PC-3 (cell line): ENCODE measurements at regions not wholly inside any gene's neighbourhood (a gene's known extent, or its start where the extent isn't known, plus 50 kb on each side); places are given as distances from the start of the nearest gene placed in this dataset.
"Not testable (repeated sequence)": the region's sequence is repeated elsewhere in the genome, so short reads cannot be mapped to it uniquely, and the experiment has no call there.

Experiments used
- ATAC-seq: fragments of 200-7000 bp; cut with Tn5 transposase; 2 replicates; pipeline ENCODE4 v1.9.1; 2020; ENCODE audit warnings: mild to moderate bottlenecking, moderate library complexity
- BruUV-seq: library from RNA; stranded (reverse); fragments of 400-500 nt; replicated peaks from 2 replicates; lab custom pipeline; 2021; lab: Mats Ljungman, UMichigan
- CTCF ChIA-PET: fragments of 300-600 bp; sonication (Branson Sonifier 250); formaldehyde crosslinking; loops from one replicate; lab custom pipeline; 2022; ENCODE audit warnings: antibody characterized with exemption; lab: Charles Lee
- POLR2A ChIA-PET: fragments of 300-600 bp; sonication (Branson Sonifier 250); formaldehyde crosslinking; loops from one replicate; lab custom pipeline; 2022; ENCODE audit warnings: antibody characterized with exemption; ENCODE audit not compliant: unreplicated experiment; lab: Charles Lee
- DNase-seq: peaks from one replicate; pipeline ENCODE4 v3.0.0-alpha.2; 2015
- H2AFZ ChIP-seq: fragments of 300-600 bp; sonication (generic); 2 replicates; pipeline ENCODE4 v1.6.0; 2016; ENCODE audit warnings: antibody characterized with exemption, low read length
- H3F3A ChIP-seq: fragments of 300-600 bp; sonication (generic); one replicate; pipeline ENCODE4 v1.6.0; 2017; ENCODE audit warnings: antibody characterized with exemption, low read length, control low read depth, mild to moderate bottlenecking; ENCODE audit not compliant: unreplicated experiment
- H3K27ac ChIP-seq: fragments of 300-600 bp; sonication (generic); 2 replicates; pipeline ENCODE4 v1.5.1; 2016; ENCODE audit warnings: mild to moderate bottlenecking, low read length
- H3K27me3 ChIP-seq: fragments of 300-600 bp; sonication (generic); 2 replicates; pipeline ENCODE4 v1.6.1; 2016; ENCODE audit warnings: low read length, mixed read lengths
- H3K36me3 ChIP-seq: fragments of 300-600 bp; sonication (generic); 2 replicates; pipeline ENCODE4 v1.6.1; 2016; ENCODE audit warnings: low read depth, mixed run types, low read length, mixed read lengths
- H3K4me1 ChIP-seq: fragments of 300-600 bp; sonication (generic); 2 replicates; pipeline ENCODE4 v1.5.1; 2016; ENCODE audit warnings: low read length; ENCODE audit not compliant: insufficient read depth
- H3K4me2 ChIP-seq: fragments of 300-600 bp; sonication (generic); 2 replicates; pipeline ENCODE4 v1.6.0; 2016; ENCODE audit warnings: low read length
- H3K4me3 ChIP-seq: fragments of 300-600 bp; sonication (generic); 2 replicates; pipeline ENCODE4 v1.5.1; 2016; ENCODE audit warnings: mild to moderate bottlenecking, low read length, mixed read lengths
- H3K79me2 ChIP-seq: fragments of 300-600 bp; sonication (generic); 2 replicates; pipeline ENCODE4 v1.6.1; 2017; ENCODE audit warnings: low read length, mixed read lengths
- H3K9ac ChIP-seq: fragments of 300-600 bp; sonication (generic); 2 replicates; pipeline ENCODE4 v1.6.0; 2016; ENCODE audit warnings: mild to moderate bottlenecking, low read length
- H3K9me2 ChIP-seq: fragments of 300-600 bp; sonication (generic); replicated peaks from 2 replicates; pipeline ENCODE4 v1.6.1; 2016; ENCODE audit warnings: mixed run types, low read length, mixed read lengths
- H3K9me3 ChIP-seq: fragments of 300-600 bp; sonication (generic); 2 replicates; pipeline ENCODE4 v1.6.1; 2016; ENCODE audit warnings: low read length, mixed read lengths
- H4K20me1 ChIP-seq: fragments of 300-600 bp; sonication (generic); 2 replicates; pipeline ENCODE4 v1.6.1; 2016; ENCODE audit warnings: low read length, mixed read lengths
- EZH2 ChIP-seq: fragments of 300-600 bp; sonication (generic); IDR thresholded peaks from one replicate; pipeline ENCODE4 v1.6.1; 2017; ENCODE audit warnings: antibody characterized with exemption, mild to moderate bottlenecking, low read length; ENCODE audit not compliant: unreplicated experiment
- EZH2phosphoT487 ChIP-seq: fragments of 300-600 bp; sonication (generic); IDR thresholded peaks from 2 replicates; pipeline ENCODE4 v1.6.1; 2018; ENCODE audit warnings: mild to moderate bottlenecking, antibody characterized with exemption, low read length, borderline replicate concordance
- intact Hi-C: fragments of 100-400 bp; cut with micrococcal nuclease; formaldehyde crosslinking; loops from 2 replicates; pipeline ENCODE4 v1.9.0; 2023
- TF ChIP-seq, protein P1 (sequence below): fragments of 300-600 bp; sonication (generic); conservative IDR thresholded peaks from 2 replicates; pipeline ENCODE4 v1.5.1; 2017; ENCODE audit warnings: antibody characterized with exemption, low read depth, mild to moderate bottlenecking, low read length

DNA sequence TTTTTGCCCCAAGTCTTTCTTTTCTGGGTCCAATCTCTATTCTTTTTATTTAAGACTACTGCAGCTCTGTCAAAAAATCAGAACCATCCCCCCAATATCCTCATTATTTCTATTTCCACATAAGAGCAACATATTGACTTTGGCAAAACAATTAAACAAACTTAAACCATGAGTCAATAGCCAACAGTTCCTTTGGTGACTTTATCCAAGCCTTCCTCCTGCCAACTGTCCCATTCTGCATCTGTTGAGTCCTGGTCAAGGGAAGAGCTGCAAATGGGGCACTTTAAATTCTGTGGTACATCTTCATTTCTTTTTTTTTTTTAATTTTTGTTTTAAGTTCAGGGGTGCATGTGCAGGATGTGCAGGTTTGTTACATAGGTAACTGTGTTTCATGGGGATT is 1875.0 kb upstream of the PCDH7 start:
- no peaks in the 10 kb centered on the region for H3K4me1 ChIP-seq
- no peak overlapping the region for H2AFZ ChIP-seq
- intact Hi-C loops: no loop called here
- H3K27ac ChIP-seq: no peak overlapping the region
- H3K4me3 ChIP-seq: no peak overlapping the region
- TF ChIP-seq, protein P1, sequence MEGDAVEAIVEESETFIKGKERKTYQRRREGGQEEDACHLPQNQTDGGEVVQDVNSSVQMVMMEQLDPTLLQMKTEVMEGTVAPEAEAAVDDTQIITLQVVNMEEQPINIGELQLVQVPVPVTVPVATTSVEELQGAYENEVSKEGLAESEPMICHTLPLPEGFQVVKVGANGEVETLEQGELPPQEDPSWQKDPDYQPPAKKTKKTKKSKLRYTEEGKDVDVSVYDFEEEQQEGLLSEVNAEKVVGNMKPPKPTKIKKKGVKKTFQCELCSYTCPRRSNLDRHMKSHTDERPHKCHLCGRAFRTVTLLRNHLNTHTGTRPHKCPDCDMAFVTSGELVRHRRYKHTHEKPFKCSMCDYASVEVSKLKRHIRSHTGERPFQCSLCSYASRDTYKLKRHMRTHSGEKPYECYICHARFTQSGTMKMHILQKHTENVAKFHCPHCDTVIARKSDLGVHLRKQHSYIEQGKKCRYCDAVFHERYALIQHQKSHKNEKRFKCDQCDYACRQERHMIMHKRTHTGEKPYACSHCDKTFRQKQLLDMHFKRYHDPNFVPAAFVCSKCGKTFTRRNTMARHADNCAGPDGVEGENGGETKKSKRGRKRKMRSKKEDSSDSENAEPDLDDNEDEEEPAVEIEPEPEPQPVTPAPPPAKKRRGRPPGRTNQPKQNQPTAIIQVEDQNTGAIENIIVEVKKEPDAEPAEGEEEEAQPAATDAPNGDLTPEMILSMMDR: no peak
- no peaks in the 10 kb centered on the region for H4K20me1 ChIP-seq
- no peak overlapping the region for H3K9ac ChIP-seq
- H3F3A ChIP-seq: no peaks in the 10 kb centered on the region
- H3K4me2 ChIP-seq: no peak overlapping the region
- no peaks in the 10 kb centered on the region for H3K9me2 ChIP-seq
- no peaks in the 10 kb centered on the region for H3K36me3 ChIP-seq
- ATAC-seq: peak; percentile 53
- DNase-seq: peak; percentile 36
- ChIA-PET CTCF (interaction anchor here (0.6 kb wide), 1 partner anchor 620 kb away, joined by 4 read pairs; no protein-coding TSS in a partner anchor), POLR2A (no interaction called here)
- no peaks in the 10 kb centered on the region for H3K79me2 ChIP-seq
- no peaks in the 10 kb centered on the region for H3K9me3 ChIP-seq
- H3K27me3 ChIP-seq: no peaks in the 10 kb centered on the region
- no TSS peak for BruUV-seq

DNA sequence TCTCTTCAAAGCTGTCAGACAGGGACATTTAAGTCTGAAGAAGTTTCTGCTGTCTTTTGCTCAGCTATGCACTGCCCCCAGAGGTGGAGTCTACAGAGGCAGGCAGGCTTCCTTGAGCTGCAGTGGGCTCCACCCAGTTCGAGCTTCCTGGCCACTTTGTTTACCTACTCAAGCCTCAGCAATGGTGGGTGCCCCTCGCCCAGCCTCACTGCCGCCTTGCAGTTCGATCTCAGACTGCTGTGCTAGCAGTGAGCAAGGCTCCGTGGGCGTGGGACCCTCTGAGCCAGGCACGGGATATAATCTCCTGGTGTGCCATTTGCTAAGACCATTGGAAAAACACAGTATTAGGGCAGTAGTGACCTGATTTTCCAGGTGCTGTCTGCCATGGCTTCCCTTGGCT is 1863.1 kb upstream of the PCDH7 start:
- H3K4me2 ChIP-seq, H3K27ac ChIP-seq, ATAC-seq, DNase-seq, H3K79me2 ChIP-seq, H3F3A ChIP-seq, H3K27me3 ChIP-seq, POLR2A ChIA-PET, H3K9me3 ChIP-seq, CTCF ChIA-PET, H3K9me2 ChIP-seq, H3K4me3 ChIP-seq, BruUV-seq, H2AFZ ChIP-seq, H3K4me1 ChIP-seq, H4K20me1 ChIP-seq, H3K9ac ChIP-seq, intact Hi-C loops, H3K36me3 ChIP-seq: not testable (repeated sequence)

DNA sequence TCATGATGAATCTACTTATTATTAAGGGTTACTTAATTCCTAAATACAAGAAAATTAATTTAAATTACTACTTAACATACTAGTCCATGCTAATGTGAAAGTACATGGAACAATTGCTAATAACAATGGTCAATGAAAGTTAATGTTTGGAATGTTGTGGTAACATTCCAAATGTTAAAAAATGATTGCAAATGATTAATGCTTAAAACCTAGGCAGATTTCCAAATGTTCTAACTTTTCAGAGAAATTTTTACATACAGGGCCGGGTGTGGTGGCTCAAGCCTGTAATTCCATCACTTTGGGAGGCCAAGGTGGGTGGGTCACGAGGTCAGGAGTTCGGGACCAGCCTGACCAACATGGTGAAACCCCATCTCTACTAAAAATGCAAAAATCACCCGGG is 1851.3 kb upstream of the PCDH7 start:
- ATAC-seq (no peak), DNase-seq (no peak)
- intact Hi-C loops: no loop called here
- H3K27me3 ChIP-seq: no peaks in the 10 kb centered on the region
- ChIA-PET CTCF (no interaction called here), POLR2A (no interaction called here)
- no peak overlapping the region for H2AFZ ChIP-seq
- peaks cover 5% of the 10 kb centered on the region; the same call in 1 of the 2 replicates for H3K4me1 ChIP-seq
- H3K4me2 ChIP-seq: no peak overlapping the region
- H3F3A ChIP-seq: no peaks in the 10 kb centered on the region
- no peak for TF ChIP-seq EZH2phosphoT487
- TF ChIP-seq, protein P1: no peak
- TF ChIP-seq EZH2: no peak
- H4K20me1 ChIP-seq: no peaks in the 10 kb centered on the region
- no peak overlapping the region for H3K4me3 ChIP-seq
- no peak overlapping the region for H3K9ac ChIP-seq
- H3K36me3 ChIP-seq: no peaks in the 10 kb centered on the region
- no peak overlapping the region for H3K27ac ChIP-seq
- H3K9me3 ChIP-seq: no peaks in the 10 kb centered on the region
- BruUV-seq: no TSS peak
- no peaks in the 10 kb centered on the region for H3K79me2 ChIP-seq
- H3K9me2 ChIP-seq: no peaks in the 10 kb centered on the region
